Activated T-helper 2 cell treated with anti-CD3 and anti-CD28 coated beads, Interferon-gamma antibody, Interleukin-2, Interleukin-4, amounts not matched to agents 10 μg/mL and 5 μg/mL and 100 μg/mL, durations not matched to agents 14 hours and 24 hours and 36 hours (primary cell): ENCODE measurements at regions not wholly inside any gene's neighbourhood (a gene's known extent, or its start where the extent isn't known, plus 50 kb on each side); places are given as distances from the start of the nearest gene placed in this dataset.

ENCODE experiments used
- DNase-seq: peaks from one replicate; pipeline ENCODE4 v3.0.0; 2021; ENCODE audit warnings: low spot score
- H3K27ac Mint-ChIP-seq: one replicate; pipeline ENCODE4 v1.8.0; 2021; ENCODE audit warnings: mixed read lengths
- H3K27me3 Mint-ChIP-seq: one replicate; pipeline ENCODE4 v1.8.0; 2021; ENCODE audit warnings: low read depth, mixed read lengths
- H3K36me3 Mint-ChIP-seq: one replicate; pipeline ENCODE4 v1.8.0; 2021; ENCODE audit warnings: low read depth, mixed read lengths
- H3K4me1 Mint-ChIP-seq: one replicate; pipeline ENCODE4 v1.8.0; 2021; ENCODE audit warnings: low read depth, mixed read lengths
- H3K4me3 Mint-ChIP-seq: one replicate; pipeline ENCODE4 v1.8.0; 2021; ENCODE audit warnings: low read depth, mild to moderate bottlenecking, moderate library complexity, mixed read lengths
- H3K9me3 Mint-ChIP-seq: one replicate; pipeline ENCODE4 v1.8.0; 2021; ENCODE audit warnings: mixed read lengths
- intact Hi-C: fragments of 100-400 bp; cut with micrococcal nuclease; formaldehyde crosslinking; loops from one replicate; pipeline ENCODE4 v1.15.1; 2023

- H3K9me3 Mint-ChIP-seq, result no peaks in the 10 kb centered on the region
- H3K4me1 Mint-ChIP-seq, result no peaks in the 10 kb centered on the region
- peaks cover 17% of the 10 kb centered on the region for H3K27me3 Mint-ChIP-seq
- intact Hi-C loops, result no loop called here
- H3K4me3 Mint-ChIP-seq, result no peak overlapping the region
- H3K27ac Mint-ChIP-seq, result no peak overlapping the region
- no peaks in the 10 kb centered on the region for H3K36me3 Mint-ChIP-seq
- no peak for DNase-seq
These were observed 189.7 kb downstream of the KIF20B start for GRCh38 chr10:89891006-89891535.

GRCh38 chr10:89894051-89894450, 192.7 kb downstream of the KIF20B start:
- intact Hi-C loops, result no loop called here
- DNase-seq, result no peak
- Mint-ChIP-seq H3K36me3 (no peaks in the 10 kb centered on the region), H3K27ac (no peak overlapping the region), H3K4me1 (no peaks in the 10 kb centered on the region), H3K9me3 (no peaks in the 10 kb centered on the region), H3K27me3 (peaks cover 10% of the 10 kb centered on the region), H3K4me3 (no peak overlapping the region)

GRCh38 chr10:89900554-89900953, 199.2 kb downstream of the KIF20B start:
- Mint-ChIP-seq H3K27ac (no peak overlapping the region), H3K36me3 (no peaks in the 10 kb centered on the region)
- intact Hi-C loops, result no loop called here

GRCh38 chr10:89901895-89902294, 200.5 kb downstream of the KIF20B start:
- H3K4me3 Mint-ChIP-seq, result no peak overlapping the region
- no peak for DNase-seq
- H3K9me3 Mint-ChIP-seq, result no peaks in the 10 kb centered on the region
- no peaks in the 10 kb centered on the region for H3K4me1 Mint-ChIP-seq
- no peak overlapping the region for H3K27ac Mint-ChIP-seq
- peaks cover 7% of the 10 kb centered on the region for H3K27me3 Mint-ChIP-seq
- intact Hi-C loops, result no loop called here
- no peaks in the 10 kb centered on the region for H3K36me3 Mint-ChIP-seq

More at GRCh38 chr10:89900554-89900953, 199.2 kb downstream of the KIF20B start:
- Mint-ChIP-seq H3K9me3 (no peaks in the 10 kb centered on the region), H3K4me3 (no peak overlapping the region), H3K27me3 (peaks cover 4% of the 10 kb centered on the region), H3K4me1 (no peaks in the 10 kb centered on the region)
- DNase-seq, result no peak

GRCh38 chr10:89904755-89905154, 203.4 kb downstream of the KIF20B start:
- Mint-ChIP-seq H3K27me3 (peaks cover 9% of the 10 kb centered on the region), H3K4me1 (no peaks in the 10 kb centered on the region), H3K4me3 (no peak overlapping the region), H3K36me3 (no peaks in the 10 kb centered on the region), H3K9me3 (no peaks in the 10 kb centered on the region), H3K27ac (no peak overlapping the region)
- no peak for DNase-seq
- intact Hi-C loops, result no loop called here

- intact Hi-C loops, result no loop called here
- Mint-ChIP-seq H3K9me3 (no peaks in the 10 kb centered on the region), H3K27me3 (peaks cover 9% of the 10 kb centered on the region), H3K4me3 (no peak overlapping the region), H3K36me3 (no peaks in the 10 kb centered on the region), H3K27ac (no peak overlapping the region), H3K4me1 (no peaks in the 10 kb centered on the region)
- no peak for DNase-seq
These were observed 208.4 kb downstream of the KIF20B start for GRCh38 chr10:89909752-89910151.

GRCh38 chr10:89915021-89915420, 213.6 kb downstream of the KIF20B start:
- intact Hi-C loops, result no loop called here
- no peak overlapping the region for H3K4me3 Mint-ChIP-seq
- no peaks in the 10 kb centered on the region for H3K4me1 Mint-ChIP-seq
- H3K9me3 Mint-ChIP-seq, result no peaks in the 10 kb centered on the region
- H3K27ac Mint-ChIP-seq, result no peak overlapping the region
- peaks cover 2% of the 10 kb centered on the region for H3K27me3 Mint-ChIP-seq
- no peak for DNase-seq
- H3K36me3 Mint-ChIP-seq, result no peaks in the 10 kb centered on the region

GRCh38 chr10:89915968-89916367, 214.6 kb downstream of the KIF20B start:
- Mint-ChIP-seq H3K27ac (no peak overlapping the region), H3K27me3 (peaks cover 2% of the 10 kb centered on the region), H3K36me3 (no peaks in the 10 kb centered on the region), H3K9me3 (no peaks in the 10 kb centered on the region), H3K4me3 (no peak overlapping the region), H3K4me1 (no peaks in the 10 kb centered on the region)
- DNase-seq, result no peak
- intact Hi-C loops, result no loop called here

GRCh38 chr10:89916468-89917215, 215.3 kb downstream of the KIF20B start:
- Mint-ChIP-seq H3K36me3 (no peaks in the 10 kb centered on the region), H3K4me3 (no peak overlapping the region), H3K9me3 (no peaks in the 10 kb centered on the region), H3K27ac (no peak overlapping the region), H3K4me1 (no peaks in the 10 kb centered on the region), H3K27me3 (peaks cover 2% of the 10 kb centered on the region)
- no peak for DNase-seq
- intact Hi-C loops, result no loop called here

- H3K4me3 Mint-ChIP-seq, result no peak overlapping the region
- no peaks in the 10 kb centered on the region for H3K4me1 Mint-ChIP-seq
- DNase-seq, result no peak
- no peaks in the 10 kb centered on the region for H3K27me3 Mint-ChIP-seq
- no peak overlapping the region for H3K27ac Mint-ChIP-seq
- intact Hi-C loops, result no loop called here
- no peaks in the 10 kb centered on the region for H3K9me3 Mint-ChIP-seq
- H3K36me3 Mint-ChIP-seq, result no peaks in the 10 kb centered on the region
These were observed 220.0 kb downstream of the KIF20B start for GRCh38 chr10:89921403-89921802.

GRCh38 chr10:89923661-89924060, 222.3 kb downstream of the KIF20B start:
- no peak for DNase-seq
- Mint-ChIP-seq H3K4me3 (no peak overlapping the region), H3K27me3 (peaks cover 2% of the 10 kb centered on the region), H3K36me3 (no peaks in the 10 kb centered on the region), H3K27ac (no peak overlapping the region), H3K9me3 (no peaks in the 10 kb centered on the region), H3K4me1 (no peaks in the 10 kb centered on the region)
- intact Hi-C loops, result no loop called here

- H3K4me3 Mint-ChIP-seq, result no peak overlapping the region
- DNase-seq, result no peak
- H3K9me3 Mint-ChIP-seq, result no peaks in the 10 kb centered on the region
- H3K4me1 Mint-ChIP-seq, result no peaks in the 10 kb centered on the region
- H3K27me3 Mint-ChIP-seq, result peaks cover 2% of the 10 kb centered on the region
- no peak overlapping the region for H3K27ac Mint-ChIP-seq
- H3K36me3 Mint-ChIP-seq, result no peaks in the 10 kb centered on the region
- intact Hi-C loops, result no loop called here
These were observed 222.9 kb downstream of the KIF20B start for GRCh38 chr10:89924261-89924660.

GRCh38 chr10:89926736-89927135, 225.3 kb downstream of the KIF20B start:
- Mint-ChIP-seq H3K9me3 (no peaks in the 10 kb centered on the region), H3K36me3 (no peaks in the 10 kb centered on the region), H3K4me3 (no peak overlapping the region), H3K4me1 (no peaks in the 10 kb centered on the region), H3K27me3 (peaks cover 2% of the 10 kb centered on the region), H3K27ac (no peak overlapping the region)
- intact Hi-C loops, result no loop called here
- no peak for DNase-seq
